Right cardiac atrium (tissue), 5 donors: ENCODE measurements at regions not wholly inside any gene's neighbourhood (a gene's known extent, or its start where the extent isn't known, plus 50 kb on each side); places are given as distances from the start of the nearest gene placed in this dataset.

Experiments
- ATAC-seq, 2 donors: fragments of 200-7000 bp; cut with Tn5 transposase; one replicate each; pipeline versions ENCODE4 v1.8.0 to v1.9.1; 2020; ENCODE audit warnings: moderate library complexity in 2 of 2, mild to moderate bottlenecking in 1 of 2
- DNase-seq, 3 donors: peaks; one replicate each; pipeline ENCODE4 v3.0.0-alpha.2; 2020
- H3K27ac ChIP-seq: one replicate; pipeline ENCODE4 v1.5.1; 2013; ENCODE audit warnings: mild to moderate bottlenecking, low read length, control low read depth, moderate library complexity
- H3K27me3 ChIP-seq: one replicate; pipeline ENCODE4 v1.6.1; 2013; ENCODE audit not compliant: control insufficient read depth, insufficient read depth
- H3K4me1 ChIP-seq: one replicate; pipeline ENCODE4 v1.6.1; 2013; ENCODE audit warnings: low read length; ENCODE audit not compliant: control insufficient read depth, insufficient read depth
- H3K4me3 ChIP-seq: one replicate; pipeline ENCODE4 v1.5.1; 2013; ENCODE audit warnings: low read length, control low read depth
- H3K9me3 ChIP-seq: one replicate; pipeline ENCODE4 v1.6.1; 2013; ENCODE audit warnings: low read length; ENCODE audit not compliant: control insufficient read depth
- WGBS: extraction: QIAGEN DNeasy Blood & Tissue Kit; methylation state at CpG from one replicate; pipeline ENCODE4 v1.1.7; 2013; 5-methylcytosine and 5-hydroxymethylcytosine counted together
- intact Hi-C, 4 donors: fragments of 100-400 bp; cut with DNase I; formaldehyde crosslinking; loops; one replicate each; pipeline versions ENCODE4 v1.11.0 to v1.14.0; 2022 to 2023
- donor health status: healthy with polysubstance abuse.
- donor health status: DM: no; HTN: yes; CAD: no.
- donor health status: DM: no; HTN: no; CAD: no.
- donor health status: DM: no; HTN: yes; CAD: no; lungs with severe emphysema.
- donor health status: DM: yes; HTN: yes; CAD: no.

DNA sequence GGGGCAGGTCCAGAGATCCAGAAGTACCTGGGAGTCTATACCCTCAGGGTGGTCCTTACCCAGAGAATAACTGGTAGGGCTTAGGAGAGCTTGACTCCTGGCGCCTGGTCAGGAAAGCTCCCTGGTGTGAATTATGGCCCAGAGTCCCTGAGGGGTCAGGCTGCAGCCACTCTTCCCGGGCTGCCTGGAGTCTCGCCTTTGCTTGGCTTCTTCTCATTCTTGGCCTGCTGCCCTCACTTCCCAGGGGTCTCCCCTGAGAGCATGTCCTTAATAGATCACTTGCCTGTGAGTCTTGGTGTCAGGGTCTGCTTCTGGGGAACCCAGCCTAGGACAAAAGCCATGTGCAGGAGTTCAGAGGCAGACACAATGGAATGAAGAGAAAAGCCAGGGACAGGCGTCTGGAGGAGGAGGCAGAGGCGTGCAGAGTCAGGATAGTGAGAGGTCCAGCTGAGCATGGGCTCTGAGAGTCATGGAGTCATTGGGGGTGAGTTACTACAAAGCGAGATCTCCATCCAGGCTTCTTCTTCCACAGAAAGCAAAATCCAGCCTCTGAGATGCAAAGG, 212.3 kb downstream of the TFAP2C start:
- no peak for DNase-seq
- 37% methylated on average over 6 of the region's 6 CpGs for WGBS
- Histone ChIP-seq H3K27me3 (no peaks in the 10 kb centered on the region), H3K9me3 (no peaks in the 10 kb centered on the region), H3K27ac (no peak overlapping the region), H3K4me3 (no peak overlapping the region), H3K4me1 (no peaks in the 10 kb centered on the region)
- intact Hi-C loops, result no loop called here
- ATAC-seq, result no peak

DNA sequence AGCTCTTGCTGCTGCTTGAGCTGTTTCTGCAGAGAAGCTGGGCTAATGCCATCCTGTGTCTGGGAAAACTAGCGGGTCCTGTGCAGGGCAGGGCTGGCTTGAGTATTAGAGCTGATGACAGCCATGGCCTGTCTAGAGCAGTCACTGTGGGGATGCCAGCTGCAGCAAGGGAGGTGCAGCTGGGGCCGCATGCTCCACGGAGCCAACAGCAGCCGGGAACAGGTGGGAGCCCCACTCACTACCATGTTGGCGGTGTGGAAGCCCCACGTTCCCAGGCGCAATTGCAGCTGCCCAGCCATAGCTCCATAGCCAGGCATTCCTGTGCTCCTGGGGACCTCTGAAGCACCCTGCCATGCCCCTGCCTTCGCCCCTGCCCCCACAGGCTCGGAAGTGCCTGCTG, 212.9 kb downstream of the TFAP2C start:
- DNase-seq (no peak), ATAC-seq (no peak)
- H3K4me1 ChIP-seq, result no peaks in the 10 kb centered on the region
- H3K27ac ChIP-seq, result no peak overlapping the region
- H3K27me3 ChIP-seq, result no peaks in the 10 kb centered on the region
- 82% methylated on average over 9 of the region's 9 CpGs for WGBS
- no peaks in the 10 kb centered on the region for H3K9me3 ChIP-seq
- no peak overlapping the region for H3K4me3 ChIP-seq
- intact Hi-C loops, result no loop called here

DNA sequence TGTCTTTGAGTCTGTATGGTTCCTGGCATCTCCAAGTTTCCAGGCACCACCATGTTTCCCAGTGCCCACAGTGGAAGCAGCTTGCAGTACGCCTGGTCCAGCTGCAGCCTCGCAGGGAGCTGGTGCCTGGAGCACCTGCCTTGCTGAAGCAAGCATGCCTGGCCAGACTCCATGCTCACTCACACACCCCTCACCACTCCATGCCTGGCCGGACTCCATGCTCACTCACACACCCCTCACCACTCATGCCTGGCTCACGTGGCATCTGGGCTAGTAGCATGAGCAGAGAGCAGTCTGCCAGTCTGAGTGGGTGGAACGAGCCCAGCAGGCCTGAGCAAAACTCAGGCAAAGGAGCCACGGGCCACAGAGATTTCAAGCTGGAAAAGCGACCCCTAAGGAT, 214.3 kb downstream of the TFAP2C start:
- H3K4me1 ChIP-seq, result no peaks in the 10 kb centered on the region
- no peak overlapping the region for H3K27ac ChIP-seq
- WGBS, result 74% methylated on average over 7 of the region's 7 CpGs
- no peak for DNase-seq
- no peaks in the 10 kb centered on the region for H3K27me3 ChIP-seq
- no peaks in the 10 kb centered on the region for H3K9me3 ChIP-seq
- peak in 1 of 2 donors; percentile 15 for ATAC-seq
- H3K4me3 ChIP-seq, result no peak overlapping the region
- intact Hi-C loops, result no loop called here

DNA sequence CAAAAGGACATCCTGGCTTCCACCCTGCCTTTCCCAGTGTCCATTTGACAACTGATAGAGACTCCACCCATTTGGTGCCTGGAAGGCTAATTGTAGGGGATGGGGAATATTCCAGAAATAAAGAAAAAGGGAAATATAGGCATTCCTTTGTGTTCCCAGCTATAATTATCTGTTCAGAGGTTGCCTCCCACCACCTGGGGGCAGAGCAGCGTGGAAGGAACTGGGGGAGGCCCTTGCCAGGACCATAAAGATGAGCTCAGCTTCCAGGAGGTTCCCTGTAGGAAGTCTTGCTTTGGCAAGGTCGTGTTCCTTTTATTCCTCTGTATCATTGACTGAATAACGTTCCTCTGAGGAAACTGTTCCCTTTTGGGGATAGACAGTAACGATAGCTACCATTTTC, 214.7 kb downstream of the TFAP2C start:
- no peaks in the 10 kb centered on the region for H3K27me3 ChIP-seq
- intact Hi-C loops, result no loop called here
- 48% methylated on average over 4 of the region's 4 CpGs for WGBS
- no peaks in the 10 kb centered on the region for H3K9me3 ChIP-seq
- H3K27ac ChIP-seq, result no peak overlapping the region
- no peak overlapping the region for H3K4me3 ChIP-seq
- ATAC-seq (no peak), DNase-seq (no peak)
- no peaks in the 10 kb centered on the region for H3K4me1 ChIP-seq

DNA sequence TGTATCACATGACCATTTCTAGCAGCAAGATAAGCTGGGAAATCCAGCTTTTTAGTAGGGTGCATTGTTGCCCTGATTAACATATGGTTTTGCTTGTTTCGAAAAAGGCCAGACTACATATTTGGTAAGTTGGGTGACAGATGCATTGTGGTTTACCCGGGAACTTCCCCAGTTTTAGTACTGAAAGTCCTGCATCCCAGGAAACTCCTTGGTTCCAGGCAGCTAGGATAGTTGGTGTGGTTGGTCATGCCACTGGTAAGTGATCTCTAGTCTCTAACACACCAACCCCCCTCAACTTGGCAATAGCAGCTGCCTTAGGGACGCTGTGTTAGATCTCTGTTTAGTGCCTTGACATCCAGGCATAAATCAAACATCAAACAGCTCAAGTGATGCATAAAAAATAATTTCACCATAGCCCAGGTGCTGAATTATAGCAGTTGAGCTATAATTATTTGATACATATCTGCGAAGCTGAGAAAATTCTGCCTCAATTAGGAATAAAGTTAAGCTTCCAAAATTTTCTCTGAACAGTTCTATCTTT, 216.5 kb downstream of the TFAP2C start:
- 69% methylated on average over 4 of the region's 4 CpGs for WGBS
- intact Hi-C loops, result no loop called here
- no peak for DNase-seq

DNA sequence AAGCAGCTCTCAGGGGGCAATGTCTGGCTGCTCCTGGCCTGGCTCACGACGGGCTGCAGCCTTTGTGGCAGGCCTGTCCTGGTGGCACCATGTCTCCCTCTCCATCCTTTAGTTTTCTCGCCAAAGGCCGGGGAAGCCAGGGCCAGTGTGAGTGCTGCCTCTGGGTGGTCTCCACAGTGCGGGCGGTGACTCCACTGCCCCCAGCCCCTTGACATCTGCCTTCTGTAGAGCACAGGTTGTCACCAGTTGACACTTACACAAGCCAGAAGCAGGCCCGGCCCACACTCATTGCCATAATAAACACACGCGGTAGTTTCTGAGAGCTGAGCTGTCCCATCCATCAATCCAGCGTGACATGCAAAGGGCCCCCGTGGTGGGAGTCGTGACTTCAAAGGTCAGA, 219.5 kb downstream of the TFAP2C start:
- Histone ChIP-seq H3K27me3 (no peaks in the 10 kb centered on the region), H3K27ac (no peak overlapping the region), H3K4me3 (no peak overlapping the region), H3K9me3 (no peaks in the 10 kb centered on the region), H3K4me1 (no peaks in the 10 kb centered on the region)
- ATAC-seq (no peak), DNase-seq (no peak)
- 22% methylated on average over 12 of the region's 12 CpGs for WGBS
- intact Hi-C loops, result no loop called here

More for the DNA sequence above, 216.5 kb downstream of the TFAP2C start:
- no peaks in the 10 kb centered on the region for H3K9me3 ChIP-seq
- H3K27me3 ChIP-seq, result no peaks in the 10 kb centered on the region
- ATAC-seq, result no peak
- H3K27ac ChIP-seq, result no peak overlapping the region
- no peaks in the 10 kb centered on the region for H3K4me1 ChIP-seq
- no peak overlapping the region for H3K4me3 ChIP-seq

DNA sequence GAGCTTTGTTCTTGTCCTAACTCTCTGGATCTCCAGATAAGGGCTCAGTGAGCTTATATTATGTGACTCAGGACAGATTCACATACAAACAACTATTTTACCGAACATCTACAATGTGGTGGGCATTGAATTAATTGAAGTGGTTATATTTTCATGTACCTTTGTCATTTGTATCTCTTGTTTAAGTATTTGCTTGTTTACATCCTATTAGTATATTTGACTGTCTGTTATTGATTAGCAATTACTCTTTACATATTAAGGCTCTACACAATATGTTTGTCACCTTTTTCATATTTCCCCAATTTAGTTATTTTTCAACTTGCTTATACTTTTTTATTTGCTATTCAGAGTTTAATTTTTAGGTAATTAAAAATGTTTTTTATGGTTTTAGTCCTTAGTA, 222.4 kb downstream of the TFAP2C start:
- intact Hi-C loops, result no loop called here
- Histone ChIP-seq H3K27ac (no peak overlapping the region), H3K4me1 (no peaks in the 10 kb centered on the region), H3K4me3 (no peak overlapping the region), H3K27me3 (no peaks in the 10 kb centered on the region), H3K9me3 (no peaks in the 10 kb centered on the region)
- DNase-seq (no peak), ATAC-seq (no peak)
- WGBS, result 93% methylated on average over 1 of the region's 1 CpG

DNA sequence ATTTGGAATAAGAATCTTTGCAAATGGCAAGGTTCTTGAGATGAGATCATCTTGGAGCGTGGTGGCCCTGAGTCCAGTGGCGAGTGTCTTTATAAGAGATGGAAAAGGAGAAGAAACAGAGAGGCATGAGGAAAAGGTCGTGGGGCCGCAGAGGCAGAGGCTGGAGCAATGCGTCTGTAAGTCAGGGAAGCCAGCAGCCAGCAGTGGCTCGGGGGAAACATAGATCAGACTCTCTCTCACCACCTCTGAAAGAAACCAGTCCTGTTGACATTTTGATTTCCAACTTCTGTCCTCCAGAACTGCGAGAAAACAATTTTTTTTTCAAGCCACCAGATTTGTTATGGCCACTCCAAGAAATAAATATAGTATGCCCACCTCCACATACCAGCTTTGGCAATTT, 226.6 kb downstream of the TFAP2C start:
- ATAC-seq (no peak), DNase-seq (no peak)
- Histone ChIP-seq H3K27ac (no peak overlapping the region), H3K27me3 (no peaks in the 10 kb centered on the region), H3K9me3 (no peaks in the 10 kb centered on the region), H3K4me3 (no peak overlapping the region), H3K4me1 (no peaks in the 10 kb centered on the region)
- intact Hi-C loops, result no loop called here
- whole genome bisulfite sequencing, result 30% methylated on average over 7 of the region's 7 CpGs

DNA sequence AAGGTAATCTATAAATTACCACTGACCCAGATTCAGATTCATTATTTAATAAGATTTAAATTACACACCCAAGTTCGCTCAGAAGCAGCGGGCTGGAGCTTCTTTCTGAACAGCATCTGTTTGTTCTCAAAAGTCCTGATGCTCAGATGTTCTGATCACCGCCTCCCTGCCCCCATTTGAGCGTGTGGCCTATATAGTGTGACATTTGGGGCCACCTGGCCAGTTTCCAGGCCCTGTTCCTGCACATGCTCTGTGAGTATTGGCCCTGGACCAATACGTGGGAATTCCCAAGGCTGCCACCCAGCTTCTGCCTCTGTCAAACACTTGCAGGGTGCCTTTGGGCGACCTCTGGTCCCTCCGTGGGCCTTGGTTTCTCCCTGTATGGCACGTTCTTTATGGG, 228.8 kb downstream of the TFAP2C start:
- Histone ChIP-seq H3K9me3 (no peaks in the 10 kb centered on the region), H3K4me1 (no peaks in the 10 kb centered on the region), H3K27me3 (no peaks in the 10 kb centered on the region), H3K4me3 (no peak overlapping the region), H3K27ac (no peak overlapping the region)
- DNase-seq (no peak), ATAC-seq (no peak)
- WGBS, result 72% methylated on average over 8 of the region's 8 CpGs
- intact Hi-C loops, result no loop called here

DNA sequence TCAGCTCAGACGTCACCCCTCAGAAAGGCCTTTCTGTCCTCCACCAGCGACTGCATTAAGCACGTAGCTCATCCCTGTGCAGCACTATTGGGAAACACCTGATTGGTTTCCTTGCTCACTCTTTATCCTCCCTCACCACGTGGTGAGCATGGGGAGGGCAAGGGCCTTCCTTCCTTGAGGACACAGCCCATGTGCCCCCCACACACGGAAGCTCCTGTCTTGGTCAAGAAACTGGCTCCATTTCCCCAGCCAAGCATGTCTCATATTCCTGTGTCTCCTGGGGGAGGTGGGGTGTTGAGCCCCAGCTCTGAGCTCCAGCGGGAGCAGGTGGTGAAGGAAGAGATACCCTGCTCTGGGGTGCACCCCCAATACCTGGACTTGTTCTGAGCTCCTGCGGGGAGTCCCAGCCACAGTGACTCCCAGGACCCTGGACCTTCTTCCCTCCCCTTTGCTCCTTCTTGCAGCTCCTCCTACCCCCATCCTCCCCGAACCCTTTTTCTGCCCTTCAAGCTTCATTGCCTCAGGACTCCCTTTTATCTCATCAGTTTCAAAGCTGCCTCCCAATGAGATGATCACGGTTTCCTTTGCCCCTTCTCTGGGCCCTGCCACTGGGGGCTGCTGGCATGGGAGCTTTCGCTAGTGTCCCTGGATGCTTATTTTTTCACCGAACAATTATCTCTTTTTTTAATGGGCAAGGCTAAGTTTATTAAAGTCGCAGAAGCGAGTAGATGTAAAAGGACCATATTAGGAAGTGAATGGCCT, 230.1 kb downstream of the TFAP2C start:
- ATAC-seq, result no peak
- Histone ChIP-seq H3K9me3 (no peaks in the 10 kb centered on the region), H3K27me3 (peaks cover 4% of the 10 kb centered on the region), H3K27ac (no peak overlapping the region), H3K4me3 (no peak overlapping the region), H3K4me1 (no peaks in the 10 kb centered on the region)
- intact Hi-C loops, result no loop called here
- 44% methylated on average over 13 of the region's 13 CpGs for WGBS
- no peak for DNase-seq

DNA sequence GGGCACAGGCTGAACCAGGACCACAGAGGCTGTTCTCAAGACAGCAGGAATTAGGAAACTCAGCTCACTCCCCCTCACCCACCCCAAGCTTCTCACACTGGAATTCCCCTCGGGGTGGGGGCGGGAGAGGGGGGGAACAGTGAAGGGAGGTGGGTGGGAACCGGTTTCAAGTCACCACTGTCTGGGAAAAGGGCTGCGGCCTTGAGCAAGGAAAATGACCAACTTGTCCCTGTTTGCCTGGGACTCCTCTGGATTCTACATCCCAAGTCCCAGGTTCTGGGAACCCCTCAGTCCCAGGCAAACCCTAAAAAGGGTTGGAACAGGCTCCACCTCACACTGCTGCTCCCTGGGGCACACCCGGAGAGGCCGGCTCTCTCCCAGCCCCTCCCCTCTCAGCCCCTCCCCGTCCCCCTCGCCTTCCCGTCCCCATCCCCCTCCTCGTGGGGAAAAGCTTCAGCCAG, 230.7 kb downstream of the TFAP2C start:
- Histone ChIP-seq H3K27me3 (peaks cover 4% of the 10 kb centered on the region), H3K9me3 (no peaks in the 10 kb centered on the region), H3K27ac (no peak overlapping the region), H3K4me1 (no peaks in the 10 kb centered on the region), H3K4me3 (no peak overlapping the region)
- 8% methylated on average over 10 of the region's 10 CpGs for WGBS
- no peak for DNase-seq
- intact Hi-C loops, result no loop called here
- no peak for ATAC-seq
